ENCODE measurements at regions not wholly inside any gene's neighbourhood (a gene's known extent, or its start where the extent isn't known, plus 50 kb on each side); places are given as distances from the start of the nearest gene placed in this dataset.

DNA sequence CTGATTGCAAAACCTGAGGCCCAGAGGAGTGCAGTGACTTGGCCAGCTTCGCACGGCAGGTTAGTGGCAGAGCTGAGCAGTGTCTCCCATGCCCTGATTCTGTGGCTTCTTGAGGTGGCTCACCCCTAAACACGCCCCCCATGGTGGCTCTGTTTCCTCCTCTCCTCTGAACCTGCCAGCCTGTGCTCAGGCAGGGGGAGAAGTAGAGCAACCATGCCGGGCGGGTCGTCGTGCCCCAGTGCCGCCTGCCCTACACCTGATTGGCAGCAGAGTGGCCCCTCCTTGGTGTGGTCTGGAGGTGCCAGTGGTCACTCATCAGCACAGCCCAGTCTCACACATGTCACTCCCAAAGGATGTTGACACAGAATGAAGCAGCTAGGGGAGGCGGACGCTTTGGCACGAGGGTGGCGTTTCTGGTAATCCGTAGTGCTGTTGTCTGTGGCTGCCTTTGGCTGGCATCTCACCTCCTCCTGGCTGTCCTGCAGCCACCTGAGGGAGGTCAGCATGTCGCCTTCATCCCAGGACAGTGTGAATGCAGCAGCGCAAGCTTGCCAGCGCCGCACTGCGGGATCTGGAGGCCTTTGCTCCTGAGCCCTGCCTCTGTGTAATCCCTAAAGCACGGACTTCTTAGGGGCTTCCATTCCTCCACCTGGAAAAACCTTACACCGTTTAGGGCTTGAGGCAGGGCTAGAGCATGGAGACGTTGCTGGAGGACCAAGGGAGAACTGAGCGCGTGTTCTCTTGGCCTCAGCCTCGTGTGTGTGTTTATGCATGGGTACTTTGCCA lies 294.7 kb downstream of the SEC14L1 start:
- peak; percentile 53 for DNase-seq

DNA sequence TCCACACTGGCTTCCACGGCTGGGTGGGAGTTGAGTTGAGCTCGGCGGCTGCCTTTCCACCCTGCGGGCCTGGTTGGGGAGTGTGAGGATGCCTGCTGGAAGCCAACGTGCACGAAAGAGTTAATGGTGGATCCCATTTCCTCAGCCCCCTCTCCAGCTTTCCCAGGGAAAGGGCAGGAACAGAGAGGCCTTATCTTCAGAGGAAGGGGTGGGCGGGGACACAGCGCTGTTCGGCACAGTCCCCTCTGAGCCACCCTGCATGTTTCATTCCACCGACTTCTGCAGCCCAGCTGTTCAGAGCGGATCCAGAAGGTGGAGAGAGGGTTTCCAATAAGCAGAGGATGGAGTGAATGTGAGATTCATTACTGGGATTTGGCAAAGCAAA lies 295.3 kb downstream of the SEC14L1 start:
- no peak for DNase-seq

DNA sequence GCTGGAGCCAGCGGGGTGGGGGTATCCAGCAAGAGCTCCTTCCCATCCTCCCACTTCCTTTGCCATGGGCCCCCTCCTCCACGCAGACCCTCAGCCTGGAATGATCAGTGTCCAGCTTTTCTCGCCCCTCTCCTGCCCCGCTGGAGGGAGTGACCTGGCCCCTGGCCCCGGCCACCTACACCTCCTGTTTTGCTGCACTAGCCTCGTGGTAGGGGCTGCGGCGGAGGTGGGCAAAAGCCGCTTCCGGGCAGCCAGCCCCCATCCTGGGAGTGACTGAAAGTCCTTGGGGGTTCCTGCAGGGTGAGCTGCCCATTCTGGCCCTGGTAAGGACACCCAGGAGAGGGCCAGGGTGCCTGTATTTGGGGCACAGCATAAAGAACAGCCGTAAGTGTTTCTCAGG lies 295.7 kb downstream of the SEC14L1 start:
- DNase-seq, result no peak

DNA sequence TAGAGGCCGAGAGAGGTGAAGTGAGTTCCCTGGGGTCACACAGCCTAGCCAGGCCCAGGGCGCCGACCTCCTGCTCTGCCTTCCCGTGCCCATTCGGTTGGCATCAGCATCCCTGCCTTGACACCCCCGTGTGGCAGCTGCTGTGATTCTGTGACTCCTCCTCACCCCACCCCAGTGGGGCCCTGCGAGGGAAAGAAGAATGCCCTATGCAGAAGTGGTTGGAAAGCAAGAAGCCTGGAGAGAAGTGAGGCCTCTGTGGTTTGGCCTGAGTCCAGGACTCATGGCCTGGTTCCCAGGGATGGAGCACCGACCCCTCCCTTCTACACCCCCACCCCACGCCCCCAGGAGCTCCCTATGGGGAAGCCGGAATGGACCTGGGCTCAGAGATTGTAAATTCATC lies 296.2 kb downstream of the SEC14L1 start:
- DNase-seq, result no peak

DNA sequence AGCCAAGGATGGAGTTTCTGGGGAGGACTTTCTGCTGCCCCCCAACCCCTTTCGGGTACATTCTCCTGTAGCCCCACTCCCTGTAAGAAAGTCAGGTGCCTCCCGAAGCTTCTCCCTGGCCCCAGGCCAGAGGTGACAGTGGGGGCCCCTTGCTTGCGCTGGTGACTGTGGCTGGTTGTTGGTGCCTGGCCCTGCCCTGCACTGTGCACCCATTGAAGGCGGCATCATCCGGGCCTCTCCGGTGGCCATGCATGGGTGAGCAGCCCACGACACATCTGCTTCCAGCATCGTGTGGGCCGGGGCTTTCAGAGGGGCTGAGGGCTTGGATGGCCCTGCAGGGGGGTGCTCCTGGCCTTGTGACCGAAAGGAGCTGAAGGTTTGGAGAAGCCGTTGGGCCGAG lies 297.0 kb downstream of the SEC14L1 start:
- no peak for DNase-seq

DNA sequence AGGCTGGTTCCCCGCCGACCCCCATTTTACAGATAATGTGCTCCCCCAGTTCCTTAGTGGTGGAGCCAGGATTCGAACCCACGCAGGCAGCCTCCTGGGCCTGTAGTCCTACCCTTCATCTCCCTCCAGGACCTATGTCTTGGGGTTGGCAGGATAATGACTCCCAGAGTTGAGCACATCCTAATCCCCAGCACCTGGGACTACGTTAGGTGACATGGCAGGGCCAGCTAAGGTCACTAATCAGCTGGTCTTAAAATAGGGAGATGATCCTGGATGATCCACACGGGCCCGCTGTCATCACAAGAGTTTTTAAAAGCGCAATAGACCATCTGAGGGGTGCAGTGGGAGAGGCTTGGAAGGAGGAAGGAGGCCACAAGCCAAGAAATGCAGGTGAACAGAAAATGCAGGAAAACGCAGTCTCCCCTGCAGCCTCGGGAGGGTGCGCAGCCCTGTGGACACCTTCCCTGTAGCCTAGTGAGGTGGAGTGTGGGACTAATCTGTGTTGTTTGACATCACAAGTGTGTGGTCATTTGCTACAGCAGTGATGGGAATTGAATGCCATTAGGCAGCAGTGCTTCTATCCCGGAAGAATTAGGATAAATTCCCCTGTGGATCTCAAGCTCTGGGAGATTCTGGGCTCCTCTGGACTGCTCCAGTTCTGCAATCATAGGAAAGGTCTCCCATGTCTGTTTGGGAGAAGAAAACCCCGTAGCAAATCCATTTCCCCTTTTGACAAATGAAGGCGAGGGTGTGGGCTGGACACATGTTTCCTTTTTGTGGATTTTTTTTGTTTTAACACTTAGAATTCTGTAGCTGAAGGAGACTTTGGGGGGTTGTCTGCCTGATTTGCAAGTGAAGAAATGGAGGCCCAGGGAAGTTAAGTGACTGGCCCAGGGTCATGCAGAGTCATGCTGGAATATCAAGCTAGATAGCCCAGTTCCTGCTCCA lies 297.7 kb downstream of the SEC14L1 start:
- no peak for DNase-seq

DNA sequence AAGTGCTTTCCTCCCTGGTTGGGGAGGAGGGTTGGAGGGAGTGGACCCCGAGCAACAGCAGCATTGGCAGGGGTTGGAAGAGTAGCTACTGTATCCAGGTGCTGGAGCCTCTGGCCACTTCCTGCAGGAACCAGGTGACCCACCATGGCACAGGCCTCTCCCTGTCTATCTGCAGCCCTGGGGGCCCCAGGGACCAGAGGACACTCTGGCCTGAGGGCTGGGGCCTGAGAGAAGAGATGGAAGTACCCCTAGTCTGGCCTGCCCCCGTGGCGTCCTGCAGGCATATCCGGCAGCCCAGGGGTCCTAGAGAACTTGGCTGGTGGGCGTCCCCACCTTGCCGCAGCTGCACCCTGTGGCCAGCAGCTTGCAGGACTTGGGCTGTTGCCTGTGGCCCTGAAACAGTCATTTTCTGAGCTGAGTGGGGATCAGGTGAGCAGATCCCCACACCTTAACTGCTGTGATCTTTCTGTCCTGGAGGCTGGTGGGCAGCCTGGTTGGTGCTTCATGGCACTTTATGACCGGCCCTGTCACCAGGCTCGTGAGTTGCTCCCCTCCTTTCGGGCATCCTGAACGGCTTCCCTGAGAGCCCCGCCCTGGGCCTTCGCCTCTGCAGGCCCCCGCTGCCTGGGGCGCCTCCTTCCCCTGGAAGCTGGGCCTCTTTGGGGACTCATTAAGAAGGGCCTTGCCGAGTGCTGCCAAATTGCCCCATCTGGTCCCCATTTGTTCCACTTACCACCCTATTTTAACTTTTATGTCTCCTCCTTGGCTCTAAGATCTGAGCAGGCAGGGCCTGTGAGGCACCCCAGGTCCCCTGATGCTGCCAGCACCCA lies 298.6 kb downstream of the SEC14L1 start:
- no peak for DNase-seq

DNA sequence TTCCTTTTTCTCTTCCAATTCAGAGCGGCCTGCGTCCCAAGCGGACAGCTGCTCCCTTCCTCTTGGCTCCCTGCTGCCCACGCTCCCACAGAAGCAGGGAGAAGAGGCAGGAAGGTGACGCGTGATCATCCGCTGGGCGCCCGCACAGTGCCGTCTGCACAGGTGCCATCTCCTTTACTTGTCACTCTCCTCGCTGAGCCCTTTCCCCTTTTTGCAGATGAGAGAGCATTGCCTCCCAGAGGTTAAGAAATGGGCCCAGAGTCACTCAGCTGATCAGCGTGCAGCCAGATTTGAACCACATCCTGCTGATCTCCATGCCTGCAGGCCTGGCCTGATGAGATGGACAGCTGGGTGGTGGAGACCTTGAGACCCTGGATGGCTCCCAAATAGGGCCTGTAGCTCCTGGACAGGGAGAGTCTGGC lies 299.8 kb downstream of the SEC14L1 start:
- DNase-seq, result no peak

DNA sequence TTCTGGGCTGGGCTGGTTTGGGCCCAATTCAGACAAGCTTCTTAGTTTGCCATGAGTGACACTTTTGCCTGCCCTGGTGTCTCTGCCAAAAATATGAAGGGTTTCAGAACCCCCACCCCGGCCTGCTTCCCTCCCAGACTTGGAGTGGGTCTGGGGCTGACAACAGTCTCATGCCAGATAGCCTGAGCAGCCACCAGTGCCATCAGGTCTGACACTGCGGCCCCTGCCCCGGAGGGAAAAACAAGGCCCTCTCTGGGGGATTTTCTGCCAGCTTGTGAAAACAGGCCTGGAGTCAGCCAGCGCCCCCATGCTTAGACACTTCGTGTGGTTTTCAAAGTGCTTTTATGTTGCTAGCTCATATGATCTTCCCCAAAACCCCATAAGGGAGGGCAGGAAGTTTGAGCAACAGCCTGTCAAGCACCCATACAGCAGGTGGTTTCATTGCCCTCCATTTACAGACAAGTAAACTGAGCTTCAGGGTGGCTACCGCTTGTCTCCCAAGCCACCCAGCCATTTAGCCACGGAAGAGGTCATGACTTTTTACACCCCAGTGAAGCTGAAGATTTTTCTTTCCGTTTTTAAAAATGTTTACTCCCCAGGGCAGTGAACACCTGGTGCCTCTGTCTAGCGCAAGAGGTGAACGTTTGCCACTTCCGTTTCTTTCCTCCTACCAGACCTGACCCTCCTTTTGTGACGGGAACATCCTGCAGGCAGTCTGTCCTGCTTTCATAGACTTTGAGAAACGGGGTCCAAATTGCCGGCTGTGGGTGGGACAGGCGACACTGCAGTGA lies 300.6 kb downstream of the SEC14L1 start:
- DNase-seq, result peak; percentile 84

DNA sequence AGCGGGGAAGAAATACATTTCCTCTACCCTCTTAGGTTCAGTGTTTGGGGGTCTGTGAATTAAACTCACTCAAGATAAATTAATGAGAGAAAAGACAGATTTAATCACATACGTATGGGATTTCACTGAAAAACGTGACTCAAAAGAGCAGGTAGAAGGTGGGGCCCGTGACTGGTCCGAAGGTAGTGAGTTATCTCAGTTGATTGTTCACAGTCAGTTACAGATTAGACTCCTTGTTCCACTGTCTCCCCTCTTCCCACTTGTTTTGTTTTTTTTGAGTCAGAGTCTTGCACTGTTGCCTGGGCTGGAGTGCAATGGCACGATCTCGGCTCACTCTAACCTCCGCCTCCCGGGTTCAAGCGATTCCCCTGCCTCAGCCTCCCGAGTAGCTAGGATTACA lies 301.2 kb downstream of the SEC14L1 start:
- no peak for DNase-seq

DNA sequence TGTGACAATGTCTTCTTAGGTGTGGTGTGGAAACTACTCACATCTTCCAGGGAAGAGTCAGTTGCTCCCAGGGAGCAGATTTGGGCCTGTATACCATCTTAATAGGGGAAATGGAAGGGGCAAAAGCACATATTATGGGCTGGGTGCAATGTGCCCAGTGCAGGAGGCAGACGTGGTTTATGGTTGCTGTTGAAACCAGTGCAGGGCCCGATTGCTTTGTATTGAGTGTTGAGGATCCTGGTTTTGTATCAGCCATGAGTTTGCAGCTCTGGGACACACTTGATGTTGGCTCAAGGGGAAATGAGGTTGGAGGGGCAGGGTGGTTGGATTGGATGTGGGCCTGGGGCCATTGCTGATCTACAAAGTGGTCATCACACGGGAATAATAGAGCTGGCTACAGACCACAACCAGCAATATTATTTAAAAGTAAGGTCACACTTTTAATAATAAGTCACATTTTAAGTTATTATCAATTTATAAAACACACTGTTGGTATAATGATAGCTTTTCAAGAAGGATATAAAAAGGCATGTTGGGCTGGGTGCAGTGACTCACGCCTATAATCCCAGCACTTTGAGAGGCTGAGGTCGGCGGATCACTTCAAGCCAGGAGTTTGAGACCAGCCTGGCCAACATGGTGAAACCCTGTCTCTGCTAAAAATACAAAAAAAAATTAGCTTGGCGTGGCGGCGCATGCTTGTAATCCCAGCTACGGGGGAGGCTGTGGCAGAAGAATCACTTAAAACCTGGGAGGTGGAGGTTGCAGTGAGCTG lies 302.4 kb downstream of the SEC14L1 start:
- DNase-seq, result no peak

DNA sequence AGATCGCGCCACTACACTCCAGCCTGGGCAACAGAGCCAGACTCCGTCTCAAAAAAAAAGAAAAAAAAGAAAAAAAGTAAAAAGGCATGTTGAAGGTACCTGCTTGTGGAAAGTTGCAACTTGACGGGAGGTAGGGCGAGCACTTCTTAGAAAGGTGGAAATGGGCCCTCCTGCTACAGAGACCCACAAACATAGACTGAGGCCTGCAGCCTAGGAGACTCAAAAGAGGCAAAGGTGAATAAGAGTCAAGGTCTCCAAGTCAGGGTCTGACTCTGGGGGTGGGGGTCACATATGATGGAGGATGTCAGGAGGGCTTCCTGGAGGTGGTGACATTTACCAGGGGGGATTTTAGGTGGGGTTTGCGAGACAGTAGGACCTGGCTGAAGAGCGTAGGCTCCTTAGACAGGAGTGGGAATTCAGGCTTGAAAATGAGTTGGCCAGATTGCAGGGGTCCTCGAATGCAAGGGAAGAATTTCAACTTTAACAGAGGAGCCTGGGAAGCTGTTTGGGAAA lies 303.0 kb downstream of the SEC14L1 start:
- DNase-seq, result no peak

DNA sequence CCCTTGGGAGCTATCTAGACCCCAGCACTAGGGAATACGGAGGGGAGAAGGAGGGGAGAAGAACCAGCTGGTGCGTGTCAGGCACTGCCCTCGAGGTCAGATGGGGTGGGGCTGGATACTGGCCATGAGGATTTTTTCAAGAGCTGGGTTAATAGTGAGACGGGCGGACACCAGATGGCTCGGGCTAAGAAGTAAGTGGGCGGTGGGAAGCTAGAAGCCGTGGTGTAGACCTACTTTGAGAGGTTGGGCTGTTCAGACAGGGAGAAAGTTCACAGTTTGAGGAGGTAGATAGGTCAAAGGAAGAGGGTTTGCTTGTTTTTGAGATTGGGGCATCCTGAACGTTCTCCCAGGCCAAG lies 303.8 kb downstream of the SEC14L1 start:
- DNase-seq, result no peak

DNA sequence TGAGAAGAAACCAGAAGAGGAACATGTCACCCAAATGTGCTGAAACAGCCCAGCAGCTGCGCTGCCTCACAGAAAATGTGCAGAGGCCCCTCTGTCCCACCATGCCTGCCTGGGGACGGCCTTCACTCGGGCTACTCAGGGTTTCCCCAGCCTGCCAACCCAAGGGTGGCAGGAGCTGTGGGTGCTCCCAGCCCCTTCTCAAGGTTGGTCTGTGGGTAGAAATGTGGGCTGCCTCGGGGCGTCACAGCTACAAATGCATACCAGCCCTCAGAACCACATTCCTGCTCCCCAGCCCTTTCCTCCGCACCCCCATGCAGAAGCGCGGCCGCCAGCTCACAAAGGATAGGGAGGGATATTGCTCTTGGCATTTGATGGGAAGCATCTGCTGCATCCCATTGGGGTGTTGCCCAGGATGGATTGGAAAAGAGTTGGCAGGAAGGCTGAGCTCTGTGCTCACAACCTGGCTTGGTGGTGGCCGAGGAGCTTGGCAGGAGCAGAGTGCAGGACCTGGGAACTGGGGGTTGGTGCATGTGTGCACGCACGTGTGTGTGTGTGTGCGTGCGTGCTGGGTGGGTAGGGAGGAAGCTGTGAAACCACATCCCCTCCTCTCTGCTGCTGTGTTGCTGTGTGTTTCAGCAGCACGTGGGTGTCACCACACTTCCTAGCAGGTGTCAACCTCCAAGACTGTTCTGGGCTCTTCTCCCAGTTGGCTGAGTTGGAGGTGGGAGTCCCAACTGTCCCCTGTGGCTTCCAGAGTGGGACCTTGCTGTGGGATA lies 304.4 kb downstream of the SEC14L1 start:
- peak; percentile 87 for DNase-seq

DNA sequence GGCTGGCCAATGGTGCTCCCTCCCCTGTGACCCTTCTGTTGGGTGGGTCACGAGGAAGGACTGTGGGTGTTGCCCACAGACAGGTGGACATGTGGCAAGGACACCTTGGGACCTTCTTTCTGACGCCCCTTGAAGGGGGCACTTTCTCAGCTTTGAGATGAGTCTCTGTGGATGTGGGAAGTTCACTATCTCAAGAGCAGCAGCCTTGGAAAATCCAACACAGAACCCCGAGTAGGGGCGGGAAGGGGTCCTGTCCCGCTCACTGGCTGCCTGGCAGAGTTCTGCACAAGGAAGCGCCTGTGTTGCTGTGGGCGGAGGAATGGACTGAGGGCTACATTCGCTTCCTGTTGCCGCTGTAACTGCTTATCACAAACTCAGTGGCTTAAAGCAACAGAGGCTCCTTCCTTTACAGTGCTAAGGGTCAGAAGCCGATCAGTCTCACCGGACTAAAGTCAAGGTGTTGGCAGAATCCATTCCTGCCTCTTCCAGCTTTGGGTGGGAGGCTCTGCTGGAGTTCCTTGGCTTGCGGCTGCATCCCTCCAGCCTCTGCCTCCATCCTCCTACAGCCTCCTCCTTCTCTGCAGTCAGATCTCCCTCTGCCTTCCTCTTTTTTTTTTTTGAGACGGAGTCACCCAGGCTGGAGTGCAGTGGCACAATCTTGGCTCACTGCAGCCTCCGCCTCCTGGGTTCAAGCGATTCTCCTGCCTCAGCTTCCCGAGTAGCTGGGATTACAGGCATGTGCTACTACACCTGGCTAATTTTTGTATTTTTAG lies 305.2 kb downstream of the SEC14L1 start:
- DNase-seq, result peak; percentile 62

DNA sequence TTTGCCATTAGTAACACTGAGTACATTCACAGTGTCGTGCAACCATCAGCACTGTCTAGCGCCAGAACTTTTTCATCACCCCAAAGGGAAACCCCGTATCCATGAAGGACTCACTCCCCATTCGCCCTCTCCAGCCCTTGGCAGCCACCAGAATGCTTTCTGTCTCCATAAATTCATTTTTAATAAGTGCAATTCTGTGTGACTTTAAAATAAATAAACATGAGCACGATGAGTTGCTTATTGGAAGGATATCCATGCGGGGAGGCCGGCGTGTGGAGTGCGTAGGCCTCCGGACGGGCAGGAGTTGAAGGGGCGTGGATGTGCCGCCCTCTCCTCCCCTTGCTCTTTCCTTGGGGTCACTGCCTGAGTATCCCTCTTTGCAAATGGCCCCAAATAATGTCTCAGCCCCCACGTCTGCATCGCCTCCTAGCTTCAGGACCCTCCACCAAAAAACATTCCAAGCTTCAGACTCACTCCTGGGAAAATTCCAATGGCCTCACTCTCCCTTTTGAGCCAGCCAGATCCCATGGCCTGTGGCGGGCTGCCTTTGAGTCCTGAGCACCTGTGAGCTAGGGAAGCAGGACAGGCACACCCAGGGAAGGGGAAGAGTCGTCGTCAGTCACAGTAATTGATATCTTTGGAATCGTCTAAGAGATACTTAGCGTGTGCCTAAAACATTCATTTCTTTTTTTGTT lies 306.3 kb downstream of the SEC14L1 start:
- no peak for DNase-seq

DNA sequence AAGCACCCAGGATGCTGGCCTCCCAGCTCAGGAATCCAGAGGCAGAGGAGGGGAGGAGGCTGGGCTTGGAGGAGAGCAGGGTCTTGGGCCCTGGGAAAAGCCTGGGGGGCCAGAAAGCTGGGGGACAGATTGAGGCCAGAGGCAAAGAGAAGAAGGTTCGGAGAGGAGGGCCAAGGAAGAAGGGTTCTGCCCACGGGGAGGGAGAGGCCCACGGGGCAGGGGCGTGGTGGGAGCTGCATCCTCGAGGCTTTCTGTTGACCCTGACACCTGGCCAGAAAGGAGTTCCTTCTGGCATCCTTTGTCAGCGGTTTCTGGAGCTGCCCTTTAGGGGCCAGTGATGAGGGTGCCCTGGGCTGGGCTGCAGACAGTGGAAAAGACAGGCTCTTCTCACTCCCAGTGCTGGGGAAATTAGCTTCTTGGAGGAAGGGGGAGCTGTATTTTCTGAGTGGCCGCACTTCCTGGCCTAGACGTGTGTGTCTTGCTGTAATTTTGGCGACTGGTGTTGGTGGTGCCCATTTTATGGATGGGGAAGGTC lies 308.7 kb downstream of the SEC14L1 start:
- no peak for DNase-seq

DNA sequence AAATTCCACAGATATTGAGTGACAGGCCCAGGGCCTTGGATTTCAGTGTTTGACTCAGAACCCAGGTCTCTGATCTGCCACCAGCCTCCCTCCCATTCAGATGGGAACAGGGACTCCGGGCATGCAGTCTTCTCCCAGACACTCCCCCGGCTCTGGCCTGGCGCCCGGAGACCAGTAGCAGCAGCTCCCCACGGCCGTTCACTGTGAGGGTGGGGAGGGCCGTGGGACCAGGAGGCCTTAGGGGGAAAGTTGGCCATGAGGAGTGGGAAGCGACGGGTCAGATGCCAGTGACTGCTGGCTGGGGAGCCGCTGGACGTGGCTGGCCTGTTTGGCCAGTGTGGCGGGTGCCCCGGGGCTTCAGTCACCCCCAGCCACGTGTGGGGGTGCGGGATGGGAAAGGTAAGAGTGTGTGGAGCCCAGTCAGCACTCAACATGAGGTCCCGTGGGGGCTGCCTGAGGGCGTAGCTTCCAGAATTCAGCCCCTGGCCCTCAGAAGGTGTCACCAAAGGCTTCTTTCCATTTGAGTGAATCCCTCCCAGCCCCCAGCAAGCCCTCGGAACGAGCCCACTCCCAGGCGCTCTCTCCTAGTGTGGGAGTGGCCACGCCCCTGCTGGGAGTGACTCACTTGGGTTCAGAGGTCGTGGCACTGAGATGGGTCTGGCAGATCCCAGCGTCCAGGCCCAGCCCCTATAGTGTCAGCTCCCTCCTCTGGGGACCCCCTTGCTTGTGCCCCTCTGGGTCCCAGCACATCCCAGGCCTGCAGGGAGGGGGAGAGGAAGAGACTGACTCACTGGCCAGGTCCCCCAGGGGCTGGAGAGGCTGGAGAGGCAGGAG lies 309.4 kb downstream of the SEC14L1 start:
- DNase-seq, result no peak
